ENCODE measurements at regions not wholly inside any gene's neighbourhood (a gene's known extent, or its start where the extent isn't known, plus 50 kb on each side); places are given as distances from the start of the nearest gene placed in this dataset.

DNA sequence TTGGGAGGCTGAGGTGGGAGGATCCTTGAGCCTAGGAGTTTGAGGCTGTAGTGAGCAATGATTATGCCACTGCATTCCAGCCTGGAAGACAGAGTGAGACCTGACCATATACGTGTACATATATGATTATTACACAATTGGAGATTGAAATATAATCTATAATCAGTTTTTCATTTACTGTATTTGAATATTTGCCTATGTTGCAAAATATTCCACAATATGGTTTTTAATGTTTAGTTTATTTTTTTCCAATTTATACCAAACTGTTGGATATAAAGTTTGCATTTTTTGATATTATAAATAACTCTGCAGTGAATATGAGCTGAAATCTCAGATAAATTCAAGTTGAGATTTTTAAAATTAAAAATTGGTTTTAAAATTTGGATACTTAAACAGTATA is 79.6 kb upstream of the SIRPG start:
- no peak for TF ChIP-seq EP300 (IDR thresholded peaks at IDR 0.05; ENCODE audit: borderline replicate concordance)
- no peak for TF ChIP-seq NFIC (IDR thresholded peaks at IDR 0.05)
- TF ChIP-seq, protein P1, sequence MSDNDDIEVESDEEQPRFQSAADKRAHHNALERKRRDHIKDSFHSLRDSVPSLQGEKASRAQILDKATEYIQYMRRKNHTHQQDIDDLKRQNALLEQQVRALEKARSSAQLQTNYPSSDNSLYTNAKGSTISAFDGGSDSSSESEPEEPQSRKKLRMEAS (IDR thresholded peaks at IDR 0.05) = no peak
- TF ChIP-seq, protein P2, sequence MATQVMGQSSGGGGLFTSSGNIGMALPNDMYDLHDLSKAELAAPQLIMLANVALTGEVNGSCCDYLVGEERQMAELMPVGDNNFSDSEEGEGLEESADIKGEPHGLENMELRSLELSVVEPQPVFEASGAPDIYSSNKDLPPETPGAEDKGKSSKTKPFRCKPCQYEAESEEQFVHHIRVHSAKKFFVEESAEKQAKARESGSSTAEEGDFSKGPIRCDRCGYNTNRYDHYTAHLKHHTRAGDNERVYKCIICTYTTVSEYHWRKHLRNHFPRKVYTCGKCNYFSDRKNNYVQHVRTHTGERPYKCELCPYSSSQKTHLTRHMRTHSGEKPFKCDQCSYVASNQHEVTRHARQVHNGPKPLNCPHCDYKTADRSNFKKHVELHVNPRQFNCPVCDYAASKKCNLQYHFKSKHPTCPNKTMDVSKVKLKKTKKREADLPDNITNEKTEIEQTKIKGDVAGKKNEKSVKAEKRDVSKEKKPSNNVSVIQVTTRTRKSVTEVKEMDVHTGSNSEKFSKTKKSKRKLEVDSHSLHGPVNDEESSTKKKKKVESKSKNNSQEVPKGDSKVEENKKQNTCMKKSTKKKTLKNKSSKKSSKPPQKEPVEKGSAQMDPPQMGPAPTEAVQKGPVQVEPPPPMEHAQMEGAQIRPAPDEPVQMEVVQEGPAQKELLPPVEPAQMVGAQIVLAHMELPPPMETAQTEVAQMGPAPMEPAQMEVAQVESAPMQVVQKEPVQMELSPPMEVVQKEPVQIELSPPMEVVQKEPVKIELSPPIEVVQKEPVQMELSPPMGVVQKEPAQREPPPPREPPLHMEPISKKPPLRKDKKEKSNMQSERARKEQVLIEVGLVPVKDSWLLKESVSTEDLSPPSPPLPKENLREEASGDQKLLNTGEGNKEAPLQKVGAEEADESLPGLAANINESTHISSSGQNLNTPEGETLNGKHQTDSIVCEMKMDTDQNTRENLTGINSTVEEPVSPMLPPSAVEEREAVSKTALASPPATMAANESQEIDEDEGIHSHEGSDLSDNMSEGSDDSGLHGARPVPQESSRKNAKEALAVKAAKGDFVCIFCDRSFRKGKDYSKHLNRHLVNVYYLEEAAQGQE (IDR thresholded peaks at IDR 0.05; ENCODE audit: low read depth) = no peak
- no peak for TF ChIP-seq TEAD4 (IDR thresholded peaks at IDR 0.05)
- no peak for TF ChIP-seq ZBTB7A (IDR thresholded peaks at IDR 0.05; ENCODE audit: low read depth)
- TF ChIP-seq YY1 (IDR thresholded peaks at IDR 0.05; ENCODE audit: low read depth) = no peak
- no peak for TF ChIP-seq TAF1 (IDR thresholded peaks at IDR 0.05; ENCODE audit: low read depth)
- TF ChIP-seq FOXM1 (IDR thresholded peaks at IDR 0.05; ENCODE audit: borderline replicate concordance, low read depth) = no peak
